T-helper 2 cell treated with Interferon-gamma antibody and Interleukin-4, amounts not matched to agents 100 ng/mL and 5 ng/mL, for 36 hours (primary cell): ENCODE measurements at regions not wholly inside any gene's neighbourhood (a gene's known extent, or its start where the extent isn't known, plus 50 kb on each side); places are given as distances from the start of the nearest gene placed in this dataset.

Experiments
- intact Hi-C: fragments of 100-400 bp; cut with micrococcal nuclease; formaldehyde crosslinking; loops from one replicate; pipeline ENCODE4 v1.15.1; 2023

DNA sequence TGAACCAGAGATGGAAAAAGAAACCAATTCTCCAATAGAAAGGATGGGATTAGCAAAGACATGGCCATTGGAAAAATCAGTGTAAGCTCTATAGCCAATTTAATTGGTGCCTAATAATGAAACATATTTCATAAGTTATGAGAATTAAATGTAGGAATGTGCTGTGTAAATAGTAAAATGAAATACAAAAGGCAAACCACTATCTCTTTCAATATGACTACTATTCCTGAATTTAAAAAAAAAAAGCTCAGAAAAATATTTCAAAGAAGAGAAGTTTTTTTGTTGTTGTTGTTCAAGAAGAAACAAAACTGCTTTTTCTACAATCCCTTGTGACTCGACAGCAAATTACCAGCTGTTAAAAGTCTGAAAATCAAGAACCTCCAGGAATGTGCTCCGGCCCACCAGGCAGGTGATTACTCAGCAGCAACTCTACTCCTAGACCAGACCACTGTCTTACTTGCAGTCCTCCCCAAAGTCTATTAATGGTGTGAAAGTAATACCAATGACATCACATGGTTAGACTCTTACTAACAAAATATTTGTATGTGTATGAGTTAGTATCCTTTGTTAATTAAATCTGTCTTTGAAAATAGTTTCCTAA is 362.4 kb downstream of the KCTD12 start:
- intact Hi-C loops = no loop called here

DNA sequence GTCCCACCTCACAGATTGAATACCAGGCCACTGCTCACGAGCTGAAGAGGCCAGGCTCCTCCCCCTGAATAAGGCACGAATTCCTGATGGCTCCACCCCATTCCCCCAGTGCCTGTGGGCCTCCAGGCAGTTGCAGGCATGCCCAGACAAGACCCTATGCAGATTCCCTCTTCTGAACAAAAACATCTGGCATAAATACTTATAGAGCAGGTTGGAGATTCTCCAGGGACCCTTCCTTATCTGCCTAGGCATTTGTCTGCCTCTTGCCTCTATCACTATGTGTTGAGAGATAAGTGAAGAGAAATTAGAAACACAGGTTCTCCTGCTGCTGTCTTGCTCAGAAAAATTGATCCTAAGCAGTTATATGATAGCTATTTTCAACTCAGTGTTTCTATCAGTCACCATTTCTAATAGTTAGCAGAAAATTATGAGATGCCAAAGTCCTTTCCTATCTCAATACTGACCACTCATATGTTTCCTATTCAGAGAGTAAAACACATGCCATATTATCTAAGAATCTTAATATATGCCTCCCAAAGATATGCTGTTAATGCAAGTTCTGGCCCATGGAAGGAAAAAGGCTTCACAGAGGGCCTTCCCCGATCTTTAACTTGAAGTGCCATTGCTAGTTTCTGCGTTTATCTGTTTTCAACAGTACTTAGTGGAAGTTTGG is 364.0 kb downstream of the KCTD12 start:
- intact Hi-C loops = no loop called here

DNA sequence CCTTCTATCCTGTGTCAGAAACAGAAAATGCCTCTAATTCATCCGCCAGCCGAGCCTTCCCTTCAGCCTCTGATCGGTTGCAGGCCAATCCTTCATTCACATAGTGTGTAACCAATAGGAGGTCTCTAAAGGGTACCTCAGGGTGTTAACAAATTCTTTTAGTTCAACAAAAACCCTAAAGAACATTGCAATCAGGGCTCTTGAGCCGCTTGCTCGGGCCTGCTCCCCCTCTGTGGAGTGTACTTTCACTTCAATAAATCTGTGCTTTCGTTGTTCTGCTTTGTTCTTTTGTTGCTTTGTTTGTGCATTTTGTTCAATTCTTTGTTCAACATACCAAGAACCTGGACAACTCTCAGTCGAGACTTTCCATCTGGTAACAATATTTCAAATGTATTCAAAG is 366.5 kb downstream of the KCTD12 start:
- intact Hi-C loops = no loop called here

DNA sequence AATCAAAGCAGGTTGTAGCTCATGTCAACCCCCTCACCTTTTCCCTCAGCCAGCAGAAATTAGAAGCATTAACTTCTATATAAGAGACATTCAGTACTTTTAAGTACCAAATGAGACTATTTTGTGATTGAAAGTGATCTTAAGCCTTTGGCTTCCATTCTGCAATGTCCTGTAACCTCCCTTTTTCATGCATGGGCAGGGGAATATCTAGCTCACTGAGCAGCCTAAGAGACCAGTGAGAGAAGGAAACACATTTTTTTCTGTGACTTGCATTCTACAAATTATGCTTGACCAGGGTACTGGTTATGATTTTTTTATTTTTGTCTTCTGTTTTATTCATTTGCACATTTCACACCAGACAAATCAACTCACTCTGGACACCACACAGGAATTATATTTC is 369.6 kb downstream of the KCTD12 start:
- intact Hi-C loops = no loop called here

DNA sequence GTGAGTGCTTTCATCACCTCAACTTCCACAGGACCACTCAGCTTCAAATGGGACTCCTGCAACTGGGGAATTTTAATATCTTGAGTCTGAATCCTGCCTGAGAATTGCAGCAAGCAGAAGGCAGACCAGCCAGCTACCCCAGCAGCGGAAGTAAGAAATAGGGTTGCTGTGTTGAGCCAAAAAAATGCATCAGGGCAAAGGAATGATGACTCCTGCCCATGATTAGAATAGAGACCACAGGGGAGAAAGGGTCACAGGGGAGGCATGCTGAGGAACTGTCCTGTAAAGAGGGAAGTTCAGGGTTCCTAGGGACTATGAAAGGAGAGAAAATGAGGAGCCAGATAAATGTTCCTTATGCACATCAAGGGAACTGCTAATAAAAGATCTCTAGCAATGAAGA is 370.2 kb downstream of the KCTD12 start:
- intact Hi-C loops = no loop called here

DNA sequence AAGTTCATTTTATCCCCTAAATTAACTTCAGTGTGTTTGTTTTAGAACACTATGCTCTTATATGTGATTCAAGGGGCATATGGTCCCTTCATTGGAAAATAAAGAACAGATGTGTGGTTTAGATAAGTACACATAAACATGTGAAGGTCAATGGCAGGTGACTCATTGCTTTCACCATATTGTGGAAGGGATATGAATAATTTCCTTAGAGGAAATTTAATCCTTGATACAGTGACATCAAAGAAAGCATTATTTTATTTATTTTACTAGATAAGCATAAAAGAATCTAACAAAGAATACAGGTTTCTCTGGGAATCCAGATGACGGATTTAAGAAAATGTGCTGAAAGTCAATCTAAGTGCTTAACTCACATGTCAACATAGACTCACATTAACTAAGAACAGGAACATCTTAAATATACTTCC is 373.5 kb downstream of the KCTD12 start:
- intact Hi-C loops = no loop called here

DNA sequence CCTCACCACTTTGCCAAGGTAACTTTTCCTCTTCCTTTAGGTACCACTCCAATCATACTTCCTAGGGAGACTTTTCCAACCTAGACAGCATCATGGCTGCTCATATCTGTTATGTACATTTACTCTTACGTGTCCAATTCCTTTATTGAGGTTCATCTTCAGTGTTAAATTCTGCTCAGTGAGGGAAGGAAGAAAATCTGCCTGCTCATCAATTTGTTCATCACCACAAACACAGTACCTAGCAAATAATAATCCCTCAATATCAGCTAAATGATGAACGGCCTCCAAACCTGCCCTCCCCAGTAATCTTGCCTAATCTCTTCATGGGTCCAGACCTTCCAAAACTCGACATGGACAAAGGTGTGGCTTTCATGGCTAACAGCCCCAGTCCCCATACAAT is 380.8 kb downstream of the KCTD12 start:
- intact Hi-C loops = no loop called here

DNA sequence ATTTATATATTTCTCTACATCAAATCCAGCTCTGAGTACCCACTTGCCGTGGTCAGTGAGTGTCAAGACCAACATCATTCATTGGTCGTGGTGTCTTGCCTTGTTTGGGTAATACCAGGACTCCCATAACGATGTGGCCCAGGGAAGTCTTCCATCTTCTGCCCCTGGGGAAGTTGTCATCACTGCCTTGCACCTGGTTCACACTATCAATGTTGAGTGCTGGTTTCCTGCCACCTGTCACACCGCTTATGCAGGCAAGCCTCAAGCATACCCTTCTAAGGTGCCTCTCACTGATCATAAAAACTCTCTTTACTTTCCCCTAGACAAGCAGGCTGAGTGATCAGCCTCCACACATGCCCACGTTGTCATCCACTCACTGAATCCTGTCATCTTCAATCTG is 382.4 kb downstream of the KCTD12 start:
- intact Hi-C loops = no loop called here

DNA sequence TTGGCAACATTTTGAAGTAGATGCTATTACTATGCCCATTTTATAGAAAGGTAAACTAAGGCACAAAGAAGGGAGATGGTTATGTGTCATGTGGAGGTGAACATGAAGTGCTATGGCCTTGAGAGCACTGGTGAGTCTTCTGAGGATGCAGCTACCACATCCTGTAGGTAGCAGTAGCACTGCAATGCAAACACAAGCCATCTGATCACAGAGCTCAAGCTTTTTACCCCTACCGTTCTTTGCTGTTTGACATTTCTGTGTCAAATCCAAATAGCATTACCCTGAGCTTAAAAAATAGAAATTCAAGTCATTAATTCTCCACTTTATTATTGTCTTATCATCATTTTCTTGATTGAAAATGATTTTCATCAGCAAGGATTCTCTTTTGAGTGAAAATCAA is 382.9 kb downstream of the KCTD12 start:
- intact Hi-C loops = no loop called here

DNA sequence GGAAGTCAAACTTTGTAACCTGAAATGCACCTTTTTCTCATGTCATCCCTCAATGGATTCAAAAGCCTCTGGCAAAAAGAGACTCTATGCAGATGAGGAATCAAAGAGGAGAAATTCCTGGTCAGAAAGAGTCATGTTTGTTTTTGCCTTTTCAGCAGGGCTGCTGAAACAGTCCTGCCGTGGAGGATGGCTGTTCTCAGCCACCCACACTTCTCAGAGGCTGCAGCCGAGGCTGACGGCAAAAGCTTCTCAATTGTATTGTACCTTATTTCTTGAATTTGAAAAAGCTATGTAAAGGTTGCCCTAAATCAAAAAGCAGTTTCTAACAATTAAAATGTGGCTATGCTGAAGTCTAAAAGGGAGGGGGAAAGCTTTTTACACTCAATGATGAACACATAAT is 385.3 kb downstream of the KCTD12 start:
- intact Hi-C loops = no loop called here

DNA sequence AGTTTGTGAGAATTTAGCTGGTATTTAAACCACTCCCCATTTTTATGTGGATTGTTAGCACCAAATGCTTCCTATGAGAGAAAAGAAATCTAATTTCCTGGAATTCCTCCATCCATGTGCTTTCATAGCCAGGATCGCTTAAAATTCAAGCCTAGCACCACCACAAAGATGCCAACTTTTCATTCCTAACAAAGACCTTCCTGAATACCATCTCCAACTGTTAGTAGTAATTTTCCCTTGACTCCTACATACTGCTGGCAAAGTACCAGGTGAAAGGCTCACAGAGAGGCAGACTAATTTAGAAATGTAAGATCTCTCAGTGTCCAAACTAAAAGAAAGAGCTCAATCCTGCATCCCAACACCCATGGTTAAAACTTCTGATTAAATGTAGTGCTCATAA is 386.3 kb downstream of the KCTD12 start:
- intact Hi-C loops = no loop called here

DNA sequence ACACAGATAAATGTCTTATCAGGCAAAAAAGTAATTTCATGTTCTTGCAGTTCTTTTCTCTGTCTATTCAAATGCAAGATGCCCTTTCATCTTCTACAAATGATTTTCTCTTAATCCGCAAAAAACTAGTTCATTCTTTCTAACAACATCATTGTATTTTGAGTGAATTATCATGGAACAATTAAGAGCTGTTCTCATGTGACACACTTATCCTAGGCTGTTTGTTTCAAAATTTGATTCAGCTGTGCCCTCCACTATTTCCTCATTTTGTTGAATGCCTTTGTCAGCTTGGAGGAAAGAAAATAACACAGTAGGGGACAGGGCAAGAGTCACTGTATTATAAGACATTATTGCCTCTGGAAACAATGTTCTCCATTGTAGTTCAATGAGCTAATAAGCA is 396.9 kb downstream of the KCTD12 start:
- intact Hi-C loops = no loop called here

DNA sequence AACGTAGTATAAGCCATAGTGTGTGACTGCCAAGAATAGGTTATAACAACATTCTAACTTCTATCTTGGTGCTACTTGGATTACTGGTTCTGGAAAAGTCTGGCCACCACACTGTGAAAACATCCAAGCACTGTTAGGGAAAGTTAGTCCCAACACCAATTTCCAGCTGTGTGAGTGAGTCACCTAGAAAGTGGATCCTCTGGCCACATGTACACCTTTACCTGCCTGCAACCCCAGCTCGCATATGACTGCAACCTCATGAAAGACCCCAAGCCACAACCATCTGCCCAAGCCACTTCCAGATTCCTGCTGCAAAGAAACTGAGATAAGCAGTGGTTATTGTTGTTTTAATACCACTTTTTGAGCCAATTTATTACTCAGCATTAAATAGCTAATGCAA is 404.5 kb downstream of the KCTD12 start:
- intact Hi-C loops = no loop called here

DNA sequence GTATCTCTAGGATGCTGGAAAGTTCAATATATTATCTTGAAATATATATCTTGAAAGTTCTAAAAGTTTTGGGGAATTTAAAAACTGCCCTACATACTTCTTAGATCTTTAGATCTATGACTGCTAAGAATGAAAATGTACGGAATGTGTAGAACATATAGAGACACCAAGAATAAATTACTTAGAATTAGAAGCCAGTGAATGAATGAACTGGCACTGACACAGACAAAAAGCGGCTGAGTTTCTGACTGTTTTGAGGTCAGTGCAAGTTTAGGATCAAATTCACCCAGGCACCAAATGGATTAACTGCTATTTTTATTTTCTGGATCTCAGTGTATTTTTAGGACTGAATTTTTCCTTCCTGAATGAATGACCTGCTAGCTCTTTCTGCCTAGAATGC is 411.2 kb downstream of the KCTD12 start:
- intact Hi-C loops = loop anchor here (5.0 to 10.0 kb wide), 4 partner anchors 430 to 1100 kb away; no protein-coding TSS in a partner anchor

DNA sequence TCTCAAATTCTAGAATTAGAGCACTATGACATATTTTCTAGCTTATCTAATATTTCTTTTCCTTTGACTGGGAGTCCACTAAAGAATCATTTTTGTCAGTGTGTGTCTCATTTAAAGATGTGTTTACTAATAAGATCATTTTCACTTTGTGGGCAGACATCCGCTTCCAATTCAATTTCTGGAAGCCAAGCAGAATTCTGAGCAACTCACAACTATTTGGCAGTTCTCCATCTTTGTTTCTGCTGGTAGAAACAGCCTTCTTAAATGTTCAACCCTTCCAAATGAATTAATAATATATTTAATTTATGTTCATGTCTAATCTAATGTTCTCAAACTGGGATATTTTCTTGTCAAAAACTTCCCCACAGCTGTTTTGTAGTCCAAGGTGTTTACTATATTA is 411.8 kb downstream of the KCTD12 start:
- intact Hi-C loops = loop anchor here (5.0 to 10.0 kb wide), 4 partner anchors 430 to 1100 kb away; no protein-coding TSS in a partner anchor

DNA sequence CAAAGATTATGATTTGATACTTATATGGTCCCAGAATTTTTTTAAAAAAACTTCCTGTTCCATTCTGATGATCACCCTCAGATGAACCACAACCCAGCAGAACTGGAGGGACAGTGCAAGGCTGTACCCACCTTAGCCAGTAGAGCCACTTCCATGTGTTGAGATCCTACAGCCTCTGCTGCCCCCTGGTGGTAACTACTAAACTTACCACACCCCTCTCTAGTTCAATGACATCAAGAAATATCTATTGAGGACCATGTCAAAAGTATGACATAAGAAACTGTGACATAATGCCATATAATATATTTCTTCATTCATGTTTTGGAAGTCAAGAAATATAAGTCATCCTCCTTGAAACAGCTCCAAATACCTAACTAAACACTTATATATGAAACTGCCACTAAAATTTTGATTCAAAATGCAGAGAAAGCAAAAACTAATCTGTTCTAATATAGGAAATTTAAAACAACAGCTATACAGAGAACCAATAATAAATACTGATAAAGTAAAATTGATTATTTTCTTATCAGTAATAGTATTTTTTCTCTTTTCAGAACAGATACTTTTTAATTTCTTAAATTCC is 412.6 kb downstream of the KCTD12 start:
- intact Hi-C loops = loop anchor here (1.0 to 10.0 kb wide), 8 partner anchors 431 to 1099 kb away; no protein-coding TSS in a partner anchor

DNA sequence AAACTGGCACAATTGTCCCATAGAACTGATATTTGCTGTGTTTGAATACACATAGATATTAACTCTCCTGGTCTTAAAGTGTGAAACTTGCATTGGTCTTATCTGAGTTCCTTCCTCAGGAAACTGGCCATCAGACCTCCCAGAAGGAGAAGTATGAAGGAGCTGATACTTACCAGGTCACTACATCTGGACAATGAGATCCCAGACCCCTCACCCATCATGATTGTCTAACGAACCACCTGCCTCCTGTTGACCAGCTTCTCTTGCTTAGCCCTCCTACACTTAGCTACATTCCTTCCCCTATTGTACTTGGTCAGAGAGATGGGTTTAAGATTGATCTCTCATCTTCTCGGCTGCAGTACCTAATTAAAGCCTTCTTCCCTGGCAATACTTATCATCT is 413.3 kb downstream of the KCTD12 start:
- intact Hi-C loops = loop anchor here (1.0 to 10.0 kb wide), 8 partner anchors 432 to 1098 kb away; no protein-coding TSS in a partner anchor

DNA sequence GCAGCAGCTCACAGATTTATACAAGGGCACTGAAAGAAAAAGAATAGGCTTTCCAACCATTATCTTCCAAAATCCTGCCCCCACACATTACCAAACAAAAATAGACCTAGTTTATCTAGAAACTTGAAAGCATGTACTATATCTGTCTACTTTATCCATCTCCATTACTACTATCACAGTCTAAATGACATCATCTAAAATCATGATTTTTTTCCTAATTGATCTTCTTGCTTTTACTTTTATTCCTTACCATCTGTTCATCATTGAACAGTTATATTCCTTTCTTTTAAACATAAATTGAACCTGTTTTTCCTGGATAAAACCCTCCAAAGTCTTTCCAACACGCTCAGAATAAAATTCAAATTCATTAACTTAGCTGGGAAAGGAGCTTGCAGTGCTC is 414.7 kb downstream of the KCTD12 start:
- intact Hi-C loops = loop anchor here (5.0 to 10.0 kb wide), 4 partner anchors 433 to 1097 kb away; no protein-coding TSS in a partner anchor

DNA sequence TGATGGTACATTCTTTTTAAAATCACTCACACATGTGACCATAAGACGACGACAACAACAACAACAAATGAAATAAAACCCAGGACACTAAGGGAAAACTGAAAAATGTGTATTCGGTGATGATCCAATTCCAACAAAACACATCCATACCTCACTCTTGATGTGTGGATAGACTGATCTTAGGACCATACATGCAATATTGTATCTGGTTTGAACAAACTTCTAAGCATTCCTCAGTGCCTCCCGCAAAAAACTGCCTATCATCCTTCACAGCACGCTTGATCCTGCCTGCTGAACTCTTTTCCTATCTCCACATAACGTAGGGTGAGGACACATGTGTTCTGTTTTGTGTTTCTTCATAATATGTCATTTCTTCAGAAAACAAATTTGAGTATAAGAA is 415.2 kb downstream of the KCTD12 start:
- intact Hi-C loops = loop anchor here (5.0 to 10.0 kb wide), 4 partner anchors 434 to 1096 kb away; no protein-coding TSS in a partner anchor

DNA sequence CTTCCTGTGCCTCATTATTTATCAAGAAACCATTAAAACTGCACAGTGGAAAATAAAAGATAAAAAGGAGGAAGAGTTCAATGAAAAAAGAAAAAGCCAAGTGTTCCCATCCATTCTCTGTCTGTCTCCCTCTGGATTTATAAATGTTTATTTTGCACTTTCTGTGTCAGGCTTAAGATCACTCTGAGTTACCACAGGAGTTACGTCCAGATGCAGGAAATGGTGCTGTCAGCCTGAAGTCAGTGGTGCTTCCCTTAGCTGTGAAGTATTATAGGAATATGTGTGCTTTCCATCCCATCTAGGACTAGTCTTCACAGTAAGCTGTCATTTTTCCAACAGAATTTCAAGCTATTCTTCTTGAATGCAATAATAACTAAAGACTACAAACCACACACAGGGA is 420.2 kb downstream of the KCTD12 start:
- intact Hi-C loops = no loop called here

DNA sequence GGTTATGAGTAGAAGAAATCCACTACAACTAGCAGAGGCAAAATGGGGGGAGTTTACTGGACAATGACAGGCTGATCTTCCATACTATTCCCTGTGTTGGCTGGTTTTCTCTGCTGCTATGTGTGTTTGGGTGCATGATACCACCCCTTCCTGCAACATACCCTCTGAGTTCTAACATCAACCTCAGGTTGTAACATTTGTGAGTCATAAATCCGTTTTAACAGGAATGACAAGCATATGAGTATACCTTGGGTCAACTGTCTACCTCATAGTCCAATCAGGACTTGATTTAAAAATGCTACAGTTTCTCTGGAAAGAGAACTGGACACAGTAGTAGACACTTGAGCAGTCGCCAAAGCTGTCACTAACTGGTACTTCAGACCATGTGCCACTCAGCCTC is 422.9 kb downstream of the KCTD12 start:
- intact Hi-C loops = no loop called here

DNA sequence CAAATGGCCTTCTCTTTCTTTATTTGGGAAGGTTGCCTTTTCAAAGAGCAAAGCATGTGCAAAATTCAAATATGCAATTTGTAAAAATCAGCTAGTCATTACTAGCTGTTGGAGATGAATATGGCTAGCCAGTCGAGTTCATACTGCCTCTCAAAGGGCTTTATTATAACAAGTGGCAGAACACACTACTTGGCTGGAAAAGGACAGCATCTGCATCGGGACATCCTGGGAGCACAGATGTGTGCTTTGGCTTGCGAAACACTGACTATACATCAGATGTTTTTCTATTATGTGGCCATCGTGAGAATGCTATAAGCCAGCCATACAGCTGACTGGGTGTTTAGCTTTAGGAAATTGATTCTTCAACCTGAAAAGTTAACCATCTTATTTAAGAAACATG is 424.2 kb downstream of the KCTD12 start:
- intact Hi-C loops = no loop called here

DNA sequence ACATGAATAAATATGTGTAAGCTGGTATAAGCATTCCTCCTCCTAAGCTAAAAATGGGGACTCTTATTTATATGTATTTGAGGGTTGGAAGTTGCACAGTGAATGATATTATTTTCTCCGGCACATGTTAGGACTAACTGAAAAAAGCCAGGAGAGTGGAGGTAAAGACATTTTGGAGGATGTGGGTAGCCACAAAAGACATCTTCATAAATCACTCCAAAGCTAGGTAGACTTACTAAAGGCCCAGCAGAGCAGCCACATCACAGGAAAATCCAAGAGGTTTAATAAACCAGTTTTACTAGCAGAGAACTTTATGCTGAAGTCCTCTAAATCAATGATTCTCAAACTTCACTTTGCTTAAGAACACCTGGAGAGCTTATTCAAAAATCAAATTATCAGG is 424.7 kb downstream of the KCTD12 start:
- intact Hi-C loops = no loop called here
